ENCODE measurements at regions not wholly inside any gene's neighbourhood (a gene's known extent, or its start where the extent isn't known, plus 50 kb on each side); places are given as distances from the start of the nearest gene placed in this dataset.

GRCh38 chr20:48284837-48285236, 499.6 kb upstream of the SULF2 start:
- CTCF ChIA-PET (ENCODE audit: low intra/inter-chr PET ratio, low total read pairs), result no interaction called here

More at GRCh38 chr20:48284837-48285236, 499.6 kb upstream of the SULF2 start:
- Histone ChIP-seq H3K4me3 (replicated peaks in 1 of 3; ENCODE audit: insufficient read depth in 1 of 3, low read depth in 2 of 3, low read length in 3 of 3) (no peak overlapping the region), H4K20me1 (ENCODE audit: insufficient read depth, low read length) (no peaks in the 10 kb centered on the region), H3K27me3 (ENCODE audit: control insufficient read depth in 1 of 2, insufficient read depth in 2 of 2, low read length in 2 of 2) (peaks cover 0 to 6% of the 10 kb centered on the region in 2 experiments; a peak in 2 of 5 replicates), H2AFZ (ENCODE audit: low read length) (no peak overlapping the region), H3K27ac (ENCODE audit: extremely low read length, insufficient read depth, low read length) (no peak overlapping the region), H3K36me3 (replicated peaks in 1 of 2; ENCODE audit: control insufficient read depth in 1 of 2, insufficient read depth in 2 of 2, low read length in 2 of 2) (no peaks in the 10 kb centered on the region), H3K4me1 (ENCODE audit: insufficient read depth, low read length) (peaks cover 67% of the 10 kb centered on the region), H3K9ac (ENCODE audit: insufficient read depth, low read depth, low read length) (no peak overlapping the region), H3K79me2 (ENCODE audit: insufficient read depth, low read length) (no peaks in the 10 kb centered on the region), H3K9me3 (ENCODE audit: low read length) (no peaks in the 10 kb centered on the region), H3K4me2 (ENCODE audit: low read depth, low read length) (no peak overlapping the region)
- intact Hi-C loops (cut with micrococcal nuclease; ENCODE audit: unreplicated experiment), result no loop called here
- BruUV-seq (replicated peaks), result no TSS peak
- POLR2A ChIA-PET, result no interaction called here
- DNase-seq (ENCODE audit: low spot score) (peak; percentile 64), ATAC-seq (no peak), FAIRE-seq (no peak)
- 50% methylated on average over 2 of the region's 2 CpGs for WGBS (ENCODE audit: low lambda C conversion rate)
- in situ Hi-C loops (cut with HindIII; ENCODE audit: extremely low pct_ligation_motif_present, low pct_unique_long_range_greater_than_20kb), result no loop called here
- TF ChIP-seq, protein P1, sequence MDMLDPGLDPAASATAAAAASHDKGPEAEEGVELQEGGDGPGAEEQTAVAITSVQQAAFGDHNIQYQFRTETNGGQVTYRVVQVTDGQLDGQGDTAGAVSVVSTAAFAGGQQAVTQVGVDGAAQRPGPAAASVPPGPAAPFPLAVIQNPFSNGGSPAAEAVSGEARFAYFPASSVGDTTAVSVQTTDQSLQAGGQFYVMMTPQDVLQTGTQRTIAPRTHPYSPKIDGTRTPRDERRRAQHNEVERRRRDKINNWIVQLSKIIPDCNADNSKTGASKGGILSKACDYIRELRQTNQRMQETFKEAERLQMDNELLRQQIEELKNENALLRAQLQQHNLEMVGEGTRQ (IDR thresholded peaks at IDR 0.05; ENCODE audit: low read depth, low read length), result 0 out of 2 replicates have a peak, but pooled peaks have one; percentile 41
- TF ChIP-seq, protein P1 (CRISPR knock-in tag; IDR thresholded peaks at IDR 0.05; ENCODE audit: borderline replicate concordance), result no peak
- TF ChIP-seq DMAP1 (CRISPR knock-in tag; IDR thresholded peaks at IDR 0.05), result 0 out of 2 replicates have a peak, but pooled peaks have one; percentile 1
- TF ChIP-seq ERF (CRISPR knock-in tag; IDR thresholded peaks at IDR 0.05), result no peak
- peak; percentile 52 for TF ChIP-seq TEAD3 (CRISPR knock-in tag; optimal IDR thresholded peaks at IDR 0.05; ENCODE audit: borderline replicate concordance)
- peak; percentile 60; the same call in 1 of the 2 replicates for TF ChIP-seq NFYC (CRISPR knock-in tag; IDR thresholded peaks at IDR 0.05)
- TF ChIP-seq NFYB (CRISPR knock-in tag; IDR thresholded peaks at IDR 0.05), result peak; percentile 77
- TF ChIP-seq ASH2L (IDR thresholded peaks at IDR 0.05; ENCODE audit: insufficient read length, low read depth, low read length), result peak; percentile 2
- TF ChIP-seq ZSCAN9 (CRISPR knock-in tag; IDR thresholded peaks at IDR 0.05; ENCODE audit: borderline replicate concordance), result no peak
- TF ChIP-seq, protein P2, sequence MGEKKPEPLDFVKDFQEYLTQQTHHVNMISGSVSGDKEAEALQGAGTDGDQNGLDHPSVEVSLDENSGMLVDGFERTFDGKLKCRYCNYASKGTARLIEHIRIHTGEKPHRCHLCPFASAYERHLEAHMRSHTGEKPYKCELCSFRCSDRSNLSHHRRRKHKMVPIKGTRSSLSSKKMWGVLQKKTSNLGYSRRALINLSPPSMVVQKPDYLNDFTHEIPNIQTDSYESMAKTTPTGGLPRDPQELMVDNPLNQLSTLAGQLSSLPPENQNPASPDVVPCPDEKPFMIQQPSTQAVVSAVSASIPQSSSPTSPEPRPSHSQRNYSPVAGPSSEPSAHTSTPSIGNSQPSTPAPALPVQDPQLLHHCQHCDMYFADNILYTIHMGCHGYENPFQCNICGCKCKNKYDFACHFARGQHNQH (CRISPR knock-in tag; IDR thresholded peaks at IDR 0.05), result no peak
- no peak for TF ChIP-seq ETV5 (CRISPR knock-in tag; IDR thresholded peaks at IDR 0.05; ENCODE audit: borderline replicate concordance)
- no peak for TF ChIP-seq ETS1 (CRISPR knock-in tag; IDR thresholded peaks at IDR 0.05)
- no peak for TF ChIP-seq XBP1 (CRISPR knock-in tag; IDR thresholded peaks at IDR 0.05)
- TF ChIP-seq ZNF253 (CRISPR knock-in tag; IDR thresholded peaks at IDR 0.05; ENCODE audit: borderline replicate concordance), result no peak
- 0 out of 2 replicates have a peak, but pooled peaks have one; percentile 17 for TF ChIP-seq HMG20A (CRISPR knock-in tag; IDR thresholded peaks at IDR 0.05; ENCODE audit: borderline replicate concordance)
- 0 out of 2 replicates have a peak, but pooled peaks have one; percentile 17 for TF ChIP-seq RAD51 (IDR thresholded peaks at IDR 0.05; ENCODE audit: borderline replicate concordance)
